ENCODE measurements at regions not wholly inside any gene's neighbourhood (a gene's known extent, or its start where the extent isn't known, plus 50 kb on each side); places are given as distances from the start of the nearest gene placed in this dataset.

DNA sequence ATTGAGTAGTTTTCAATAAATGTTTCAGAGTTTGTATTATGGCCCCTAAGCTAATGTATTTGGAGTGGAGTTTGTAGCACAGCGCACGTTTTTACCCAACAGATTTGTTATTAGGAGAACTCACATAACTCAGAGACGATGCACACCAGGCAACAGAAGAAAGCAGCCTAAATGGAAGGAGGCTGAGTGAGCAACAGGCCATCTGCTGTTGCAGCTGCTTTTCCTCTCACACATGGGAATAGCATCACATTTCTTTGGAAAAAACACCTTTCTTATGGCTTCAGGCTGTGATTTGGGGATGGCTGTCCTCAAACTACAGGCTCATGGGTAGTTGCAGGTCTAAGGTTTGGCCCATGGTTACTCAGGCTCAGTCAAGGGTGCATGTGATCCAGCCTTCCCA is 469.3 kb upstream of the MCTP2 start:
- TF ChIP-seq RAD21 (IDR thresholded peaks at IDR 0.05; ENCODE audit: low read length) (no peak), CTCF (conservative IDR thresholded peaks at IDR 0.05; ENCODE audit: low read depth, low read length) (no peak), POLR2A (IDR thresholded peaks at IDR 0.05; ENCODE audit: low read depth, low read length) (no peak), MAFK (IDR thresholded peaks at IDR 0.05; ENCODE audit: low read depth, low read length) (no peak), SMC3 (IDR thresholded peaks at IDR 0.05; ENCODE audit: low read depth, low read length) (no peak), MXI1 (IDR thresholded peaks at IDR 0.05; ENCODE audit: borderline replicate concordance, low read depth, low read length) (no peak), MAZ (IDR thresholded peaks at IDR 0.05; ENCODE audit: borderline replicate concordance, low read depth, low read length) (no peak), NFE2L2 (IDR thresholded peaks at IDR 0.05; ENCODE audit: low read depth, low read length) (no peak)
- TF ChIP-seq, protein P1, sequence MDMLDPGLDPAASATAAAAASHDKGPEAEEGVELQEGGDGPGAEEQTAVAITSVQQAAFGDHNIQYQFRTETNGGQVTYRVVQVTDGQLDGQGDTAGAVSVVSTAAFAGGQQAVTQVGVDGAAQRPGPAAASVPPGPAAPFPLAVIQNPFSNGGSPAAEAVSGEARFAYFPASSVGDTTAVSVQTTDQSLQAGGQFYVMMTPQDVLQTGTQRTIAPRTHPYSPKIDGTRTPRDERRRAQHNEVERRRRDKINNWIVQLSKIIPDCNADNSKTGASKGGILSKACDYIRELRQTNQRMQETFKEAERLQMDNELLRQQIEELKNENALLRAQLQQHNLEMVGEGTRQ (IDR thresholded peaks at IDR 0.05; ENCODE audit: low read depth, low read length) = no peak
